22Rv1 (cell line): ENCODE measurements at regions not wholly inside any gene's neighbourhood (a gene's known extent, or its start where the extent isn't known, plus 50 kb on each side); places are given as distances from the start of the nearest gene placed in this dataset.

Experiments used
- ZFX ChIP-seq: fragments of 450-650 bp; IDR thresholded peaks from 2 replicates; pipeline ENCODE4 v1.6.1; 2017; ENCODE audit warnings: antibody characterized with exemption, borderline replicate concordance
- TF ChIP-seq, protein P1 (sequence below): fragments of 450-650 bp; IDR thresholded peaks from 2 replicates; pipeline ENCODE4 v1.5.1; 2017; ENCODE audit warnings: mild to moderate bottlenecking

DNA sequence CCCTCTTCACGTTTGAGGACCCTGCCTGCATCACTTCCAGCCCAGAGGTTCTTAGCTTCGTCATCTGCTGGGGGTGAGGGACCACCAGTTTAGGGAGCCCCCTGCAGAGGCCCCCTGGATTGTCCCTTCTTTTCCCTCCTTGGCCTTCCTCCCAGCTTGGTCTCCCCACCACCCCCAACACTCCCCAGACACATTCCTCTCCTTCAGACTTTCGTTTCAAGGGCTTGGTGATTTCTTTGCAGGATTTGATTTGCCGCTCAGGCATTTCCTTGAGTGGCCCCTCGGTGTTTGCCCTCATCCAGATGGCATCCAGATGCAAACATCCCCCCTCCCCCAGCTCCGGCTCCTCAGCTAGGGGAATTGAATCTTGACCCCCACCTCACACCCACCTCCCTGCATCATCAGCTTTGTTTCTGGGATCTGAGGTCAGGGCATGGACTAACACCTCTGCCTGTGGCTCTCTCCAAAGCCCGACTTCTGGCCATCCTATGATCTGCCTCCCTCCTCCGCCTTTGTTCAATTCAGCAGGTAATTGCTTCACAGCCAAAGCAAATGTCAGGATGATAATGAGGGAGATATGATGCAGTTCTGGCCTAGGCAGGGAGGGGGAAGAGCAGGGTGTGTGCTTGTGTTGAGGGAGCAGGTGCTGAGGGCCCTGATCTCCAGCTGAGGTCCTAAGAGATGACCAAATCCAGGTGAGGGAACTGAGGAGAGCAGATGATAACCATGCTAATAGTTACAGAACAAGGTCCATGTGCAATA, 141.5 kb downstream of the VEGFA start:
- TF ChIP-seq, protein P1, sequence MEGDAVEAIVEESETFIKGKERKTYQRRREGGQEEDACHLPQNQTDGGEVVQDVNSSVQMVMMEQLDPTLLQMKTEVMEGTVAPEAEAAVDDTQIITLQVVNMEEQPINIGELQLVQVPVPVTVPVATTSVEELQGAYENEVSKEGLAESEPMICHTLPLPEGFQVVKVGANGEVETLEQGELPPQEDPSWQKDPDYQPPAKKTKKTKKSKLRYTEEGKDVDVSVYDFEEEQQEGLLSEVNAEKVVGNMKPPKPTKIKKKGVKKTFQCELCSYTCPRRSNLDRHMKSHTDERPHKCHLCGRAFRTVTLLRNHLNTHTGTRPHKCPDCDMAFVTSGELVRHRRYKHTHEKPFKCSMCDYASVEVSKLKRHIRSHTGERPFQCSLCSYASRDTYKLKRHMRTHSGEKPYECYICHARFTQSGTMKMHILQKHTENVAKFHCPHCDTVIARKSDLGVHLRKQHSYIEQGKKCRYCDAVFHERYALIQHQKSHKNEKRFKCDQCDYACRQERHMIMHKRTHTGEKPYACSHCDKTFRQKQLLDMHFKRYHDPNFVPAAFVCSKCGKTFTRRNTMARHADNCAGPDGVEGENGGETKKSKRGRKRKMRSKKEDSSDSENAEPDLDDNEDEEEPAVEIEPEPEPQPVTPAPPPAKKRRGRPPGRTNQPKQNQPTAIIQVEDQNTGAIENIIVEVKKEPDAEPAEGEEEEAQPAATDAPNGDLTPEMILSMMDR = no peak
- no peak for TF ChIP-seq ZFX
